HG03378 (cell line): ENCODE measurements at regions not wholly inside any gene's neighbourhood (a gene's known extent, or its start where the extent isn't known, plus 50 kb on each side); places are given as distances from the start of the nearest gene placed in this dataset.

Experiments used
- ATAC-seq: cut with Tn5 transposase; IDR thresholded peaks from one replicate; pipeline ENCODE4 v1.9.1; 2021; ENCODE audit warnings: mild to moderate bottlenecking, moderate library complexity; ENCODE audit not compliant: unreplicated experiment

GRCh38 chr4:138030375-138030774, 211.8 kb downstream of the SLC7A11 start:
- ATAC-seq = no peak

- no peak for ATAC-seq
Observed at GRCh38 chr4:138028923-138029322, 213.2 kb downstream of the SLC7A11 start.

- ATAC-seq = no peak
Observed at GRCh38 chr4:138021139-138021830, 220.9 kb downstream of the SLC7A11 start.

- no peak for ATAC-seq
Observed at GRCh38 chr4:138014590-138015288, 227.4 kb downstream of the SLC7A11 start.

- ATAC-seq = no peak
Observed at GRCh38 chr4:138013625-138014024, 228.5 kb downstream of the SLC7A11 start.

- peak; percentile 89 for ATAC-seq
Observed at GRCh38 chr4:138010639-138011038, 231.5 kb downstream of the SLC7A11 start.

- ATAC-seq = no peak
Observed at GRCh38 chr4:138007572-138007971, 234.6 kb downstream of the SLC7A11 start.

GRCh38 chr4:138005486-138005885, 236.7 kb downstream of the SLC7A11 start:
- no peak for ATAC-seq

GRCh38 chr4:138003248-138003647, 238.9 kb downstream of the SLC7A11 start:
- ATAC-seq = peak; percentile 98

GRCh38 chr4:137998666-137999429, 243.3 kb downstream of the SLC7A11 start:
- no peak for ATAC-seq

GRCh38 chr4:137997496-137997895, 244.7 kb downstream of the SLC7A11 start:
- no peak for ATAC-seq

GRCh38 chr4:137994853-137995252, 247.3 kb downstream of the SLC7A11 start:
- no peak for ATAC-seq

GRCh38 chr4:137993232-137993631, 248.9 kb downstream of the SLC7A11 start:
- ATAC-seq = no peak

GRCh38 chr4:137981277-137981676, 260.9 kb downstream of the SLC7A11 start:
- ATAC-seq = no peak

GRCh38 chr4:137980641-137981040, 261.5 kb downstream of the SLC7A11 start:
- ATAC-seq = no peak

GRCh38 chr4:137979938-137980337, 262.2 kb downstream of the SLC7A11 start:
- ATAC-seq = no peak

- no peak for ATAC-seq
Observed at GRCh38 chr4:137968956-137969678, 273.0 kb downstream of the SLC7A11 start.

- ATAC-seq = no peak
Observed at GRCh38 chr4:137967480-137968190, 274.5 kb downstream of the SLC7A11 start.

- no peak for ATAC-seq
Observed at GRCh38 chr4:137966504-137966903, 275.6 kb downstream of the SLC7A11 start.

GRCh38 chr4:137961051-137961438, 281.1 kb downstream of the SLC7A11 start:
- no peak for ATAC-seq
